Large intestine (tissue), 3 donors: ENCODE measurements at regions not wholly inside any gene's neighbourhood (a gene's known extent, or its start where the extent isn't known, plus 50 kb on each side); places are given as distances from the start of the nearest gene placed in this dataset.

Source experiments
- DNase-seq, 2 donors: peaks; one replicate each; pipeline versions ENCODE4 v3.0.0 to v3.0.0-alpha.2; 2013
- H3K27ac ChIP-seq: one replicate; pipeline ENCODE4 v1.5.1; 2013; ENCODE audit warnings: low read length
- H3K27me3 ChIP-seq: 2 replicates; pipeline ENCODE4 v1.6.1; 2013; ENCODE audit warnings: low read length; ENCODE audit not compliant: control insufficient read depth, insufficient read depth
- H3K36me3 ChIP-seq: 2 replicates; pipeline ENCODE4 v1.6.1; 2013; ENCODE audit warnings: low read length; ENCODE audit not compliant: control insufficient read depth, insufficient read depth
- H3K4me1 ChIP-seq: one replicate; pipeline ENCODE4 v1.6.1; 2013; ENCODE audit warnings: low read length; ENCODE audit not compliant: control insufficient read depth, insufficient read depth
- H3K4me3 ChIP-seq: one replicate; pipeline ENCODE4 v1.5.1; 2013; ENCODE audit warnings: low read length
- H3K9me3 ChIP-seq: one replicate; pipeline ENCODE4 v1.6.1; 2013; ENCODE audit warnings: mild to moderate bottlenecking, low read depth, low read length, moderate library complexity; ENCODE audit not compliant: control insufficient read depth
- WGBS: methylation state at CpG from one replicate; pipeline ENCODE4 v1.1.5; 2013; ENCODE audit warnings: low lambda C conversion rate; ENCODE audit not compliant: insufficient coverage; 5-methylcytosine and 5-hydroxymethylcytosine counted together

- DNase-seq, result no peak
- no CpG with 5 or more reads among the region's 6 CpGs for WGBS
Measured at GRCh38 chr5:180436936-180437335, 57.2 kb upstream of the CNOT6 start.

GRCh38 chr5:180437336-180437735 lies 56.8 kb upstream of the CNOT6 start:
- Histone ChIP-seq H3K27ac (no peak overlapping the region), H3K4me1 (no peaks in the 10 kb centered on the region), H3K27me3 (peaks cover 3% of the 10 kb centered on the region), H3K9me3 (peaks cover 5% of the 10 kb centered on the region), H3K36me3 (no peaks in the 10 kb centered on the region), H3K4me3 (no peak overlapping the region)
- no peak for DNase-seq
- no CpG with 5 or more reads among the region's 8 CpGs for WGBS

More at GRCh38 chr5:180436936-180437335, 57.2 kb upstream of the CNOT6 start:
- Histone ChIP-seq H3K36me3 (no peaks in the 10 kb centered on the region), H3K9me3 (peaks cover 9% of the 10 kb centered on the region), H3K27me3 (peaks cover 2% of the 10 kb centered on the region), H3K27ac (no peak overlapping the region), H3K4me1 (no peaks in the 10 kb centered on the region), H3K4me3 (no peak overlapping the region)

- no peak for DNase-seq
- peaks cover 4% of the 10 kb centered on the region for H3K9me3 ChIP-seq
- H3K36me3 ChIP-seq, result no peaks in the 10 kb centered on the region
- no CpG with 5 or more reads among the region's 26 CpGs for WGBS
- no peaks in the 10 kb centered on the region for H3K4me1 ChIP-seq
- peaks cover 3% of the 10 kb centered on the region for H3K27me3 ChIP-seq
- H3K4me3 ChIP-seq, result no peak overlapping the region
- no peak overlapping the region for H3K27ac ChIP-seq
Measured at GRCh38 chr5:180438785-180439780, 55.1 kb upstream of the CNOT6 start.

DNA sequence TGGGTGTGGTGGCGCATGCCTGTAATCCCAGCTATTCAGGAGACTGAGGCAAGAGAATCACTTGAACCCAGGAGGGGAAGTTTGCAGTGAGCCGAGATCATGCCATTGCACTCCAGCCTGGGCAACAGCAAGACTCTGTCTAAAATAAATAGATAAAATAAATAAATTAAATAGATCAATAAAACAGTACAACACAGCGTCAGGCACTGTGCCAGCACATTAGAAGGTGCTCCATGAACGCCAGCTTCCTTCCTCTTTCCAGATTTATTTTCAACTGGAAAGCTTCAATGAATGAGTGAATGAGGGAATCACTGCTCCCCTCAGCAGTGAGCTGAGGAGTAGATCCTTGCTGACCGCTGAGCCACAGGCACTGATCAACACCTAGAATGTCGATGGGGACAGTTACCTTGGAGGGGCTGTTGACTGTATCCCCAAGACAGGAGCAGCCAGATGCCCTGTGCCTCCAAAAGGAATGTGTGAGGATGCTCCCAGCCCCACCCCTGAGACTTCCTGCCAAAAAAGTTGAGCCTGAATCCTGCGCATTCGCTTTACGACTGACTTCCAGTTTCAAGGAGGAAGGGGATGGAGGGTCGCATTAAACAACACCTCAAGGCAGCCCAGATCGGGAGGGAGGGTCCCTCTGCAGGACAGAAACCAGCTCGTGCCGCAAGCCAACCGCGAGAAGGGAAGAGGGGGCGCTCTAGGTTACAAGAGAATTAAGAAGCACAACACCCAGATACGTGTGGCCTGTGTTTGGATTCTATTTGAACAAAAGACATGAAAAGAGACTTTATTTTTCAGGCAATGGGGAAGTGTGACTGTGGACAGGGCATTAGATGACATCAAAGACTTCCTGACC lies 54.0 kb upstream of the CNOT6 start:
- 81% methylated on average over 2 of the region's 17 CpGs for whole genome bisulfite sequencing
- H3K4me3 ChIP-seq, result no peak overlapping the region
- H3K27ac ChIP-seq, result no peak overlapping the region

DNA sequence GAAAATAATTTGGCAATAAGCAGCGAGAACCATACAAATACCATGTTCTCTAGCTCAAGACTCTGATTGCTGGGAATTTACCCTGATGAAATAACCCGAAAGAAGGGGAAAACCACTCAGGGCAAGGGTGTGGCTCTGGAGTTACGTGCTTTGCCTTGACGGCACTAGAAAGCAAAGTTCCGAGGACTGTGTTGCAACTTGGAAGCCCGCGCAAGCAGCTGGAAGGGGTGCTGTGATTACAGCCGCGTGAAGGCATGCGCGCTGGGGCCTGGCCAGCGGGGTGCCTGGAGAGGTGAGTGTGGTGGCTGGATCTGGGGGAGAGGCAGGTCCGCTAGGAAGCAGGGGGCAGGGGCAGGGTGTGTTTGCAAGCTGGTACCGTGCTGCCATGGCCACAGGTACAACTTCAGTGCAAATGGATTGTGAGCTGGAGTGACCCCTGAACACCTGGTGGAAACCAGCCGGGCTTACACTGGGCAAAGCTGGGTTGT lies 52.6 kb upstream of the CNOT6 start:
- no peaks in the 10 kb centered on the region for H3K36me3 ChIP-seq
- no CpG with 5 or more reads among the region's 15 CpGs for WGBS
- H3K9me3 ChIP-seq, result peaks cover 4% of the 10 kb centered on the region
- no peak overlapping the region for H3K27ac ChIP-seq
- DNase-seq, result peak in 1 of 2 donors; percentile 6
- H3K4me3 ChIP-seq, result no peak overlapping the region
- H3K4me1 ChIP-seq, result no peaks in the 10 kb centered on the region
- peaks cover 3% of the 10 kb centered on the region for H3K27me3 ChIP-seq

More for the DNA sequence above, 54.0 kb upstream of the CNOT6 start:
- H3K36me3 ChIP-seq, result no peaks in the 10 kb centered on the region
- H3K9me3 ChIP-seq, result peaks cover 4% of the 10 kb centered on the region
- no peaks in the 10 kb centered on the region for H3K4me1 ChIP-seq
- peaks cover 3% of the 10 kb centered on the region for H3K27me3 ChIP-seq
- no peak for DNase-seq
